NCI-H187 treated with DMSO at 0.1 percent for 48 hours (cell line): ENCODE measurements at regions not wholly inside any gene's neighbourhood (a gene's known extent, or its start where the extent isn't known, plus 50 kb on each side); places are given as distances from the start of the nearest gene placed in this dataset.
"Not testable (repeated sequence)": the region's sequence is repeated elsewhere in the genome, so short reads cannot be mapped to it uniquely, and the experiment has no call there.

Experiments used
- DNase-seq: peaks from one replicate; lab custom pipeline; 2025; lab: John Stamatoyannopoulos, UW

DNA sequence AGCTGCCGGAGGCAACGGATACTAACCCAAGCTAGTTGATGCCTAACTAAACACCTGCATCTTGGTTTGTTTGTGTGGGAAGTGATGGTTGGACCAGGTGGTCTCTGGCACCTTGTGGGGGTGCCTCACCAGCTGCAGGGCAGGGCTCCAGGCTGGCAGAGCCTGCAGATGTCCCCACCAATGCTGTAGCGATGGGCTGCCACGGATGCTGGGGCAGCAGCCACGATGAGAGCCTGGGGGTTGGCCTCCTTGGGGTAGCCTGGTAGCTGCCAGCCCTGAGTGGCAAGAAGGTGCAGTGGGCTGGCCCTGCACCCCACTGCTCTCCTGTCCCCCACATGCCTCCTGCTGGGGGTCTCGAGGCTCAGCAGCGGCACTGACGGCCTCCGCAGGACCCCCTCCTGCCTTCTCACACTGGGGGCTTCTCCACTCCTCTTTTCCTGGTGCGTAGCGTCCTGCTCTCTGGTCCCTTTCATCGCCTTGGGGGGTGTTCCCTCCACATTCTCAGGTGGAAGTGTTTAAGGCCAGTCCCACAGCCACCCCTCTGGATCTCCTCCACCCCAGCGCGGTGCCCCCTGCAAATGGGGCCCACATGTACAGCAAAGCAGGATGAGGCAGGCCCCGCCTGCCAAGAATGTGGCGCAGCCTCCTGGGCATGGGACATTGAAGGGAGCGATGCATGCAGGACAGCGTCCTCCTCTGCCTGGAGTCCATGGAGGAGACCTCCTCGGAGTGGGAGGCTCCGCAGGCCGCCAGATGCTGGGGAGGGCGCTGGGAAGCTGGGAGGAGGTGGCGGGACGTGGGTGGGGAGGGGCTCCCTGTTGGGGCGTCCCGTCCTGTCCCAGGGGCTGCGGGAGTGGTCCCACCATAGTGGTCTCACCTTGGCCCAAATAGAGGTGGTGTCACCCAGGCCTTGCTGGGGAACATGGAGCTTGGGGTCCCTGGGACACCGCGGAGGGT lies 173.1 kb downstream of the ASB1 start:
- no peak for DNase-seq

DNA sequence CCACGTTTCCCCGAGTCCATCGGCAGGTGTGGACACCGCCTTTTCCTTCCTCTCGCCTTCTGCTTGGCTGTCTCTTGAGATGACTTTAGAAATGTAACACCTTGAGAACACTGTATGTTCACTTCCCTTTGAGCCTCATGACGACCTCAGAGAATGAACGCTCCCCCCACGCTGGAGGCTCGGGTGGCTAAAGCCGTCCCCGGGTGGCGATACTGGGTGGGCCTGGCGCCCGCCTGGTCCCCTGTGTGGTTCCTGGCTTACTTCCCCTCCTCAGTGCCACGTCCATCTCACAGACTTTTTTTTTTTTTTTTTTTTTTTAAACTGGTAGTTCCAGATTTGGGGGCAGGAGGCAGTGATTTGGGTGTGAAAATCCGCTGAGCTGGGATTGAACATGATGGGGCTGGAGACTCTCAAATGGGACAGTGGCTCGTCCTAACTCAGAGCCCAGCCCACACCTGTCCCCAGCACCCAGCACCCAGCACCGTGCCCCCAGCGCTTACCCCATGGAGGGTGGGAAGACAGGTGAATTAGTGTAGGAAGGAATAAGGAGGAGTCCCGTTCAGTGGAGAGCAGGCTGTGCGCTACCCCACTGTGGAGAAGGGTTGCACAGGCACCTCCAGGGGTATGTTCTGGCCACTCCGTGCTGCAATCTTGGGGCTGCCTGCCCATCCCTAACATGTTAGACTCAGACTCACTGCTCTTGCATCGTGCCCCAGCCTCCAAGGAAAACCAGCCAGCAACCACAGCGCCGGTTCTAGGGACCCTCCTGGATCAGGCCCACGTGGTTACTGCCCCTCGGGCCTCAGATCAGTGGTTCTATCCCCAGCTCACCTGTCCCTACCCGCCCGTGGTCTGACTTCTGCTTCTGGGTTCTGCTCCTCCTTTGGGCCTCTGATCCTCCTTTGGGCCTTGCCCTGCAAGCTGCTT lies 174.0 kb downstream of the ASB1 start:
- no peak for DNase-seq

DNA sequence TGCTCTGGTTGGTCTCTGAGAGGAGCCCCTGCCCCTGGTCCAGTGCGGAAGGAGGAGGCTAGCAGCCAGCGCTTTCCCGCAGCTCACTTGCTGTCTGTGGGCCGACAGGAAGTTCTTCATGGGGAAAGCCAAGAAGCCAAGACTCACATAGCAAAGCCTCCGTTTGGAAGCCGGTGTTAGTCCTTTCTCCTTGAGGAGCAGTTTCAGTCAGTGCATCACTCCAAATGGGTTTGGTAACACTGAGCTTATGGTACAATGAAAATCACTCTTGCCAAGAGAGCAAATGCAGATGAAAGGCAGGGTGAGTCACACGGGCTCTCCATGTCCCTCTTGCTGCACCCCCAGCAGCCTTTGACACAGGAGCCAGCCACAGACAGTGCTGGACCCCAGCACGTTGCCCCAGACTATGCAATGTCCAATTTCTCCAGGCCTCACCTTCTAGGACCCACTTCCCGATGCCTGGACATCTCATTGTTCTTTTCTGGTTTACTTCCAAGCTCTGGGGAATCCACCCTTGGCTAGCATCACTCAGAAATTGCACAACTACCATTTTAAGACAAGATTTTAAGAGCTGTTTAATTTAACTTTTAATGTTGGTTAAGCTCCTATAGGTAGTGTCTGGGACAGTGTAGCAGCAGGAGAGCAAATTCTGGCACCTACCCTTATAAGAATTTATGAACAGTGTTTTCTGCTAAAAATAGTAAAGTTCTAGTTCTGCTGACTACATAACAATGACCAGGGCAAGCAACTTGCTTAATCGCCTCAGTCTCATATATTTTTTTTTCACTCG lies 174.9 kb downstream of the ASB1 start:
- DNase-seq = no peak

DNA sequence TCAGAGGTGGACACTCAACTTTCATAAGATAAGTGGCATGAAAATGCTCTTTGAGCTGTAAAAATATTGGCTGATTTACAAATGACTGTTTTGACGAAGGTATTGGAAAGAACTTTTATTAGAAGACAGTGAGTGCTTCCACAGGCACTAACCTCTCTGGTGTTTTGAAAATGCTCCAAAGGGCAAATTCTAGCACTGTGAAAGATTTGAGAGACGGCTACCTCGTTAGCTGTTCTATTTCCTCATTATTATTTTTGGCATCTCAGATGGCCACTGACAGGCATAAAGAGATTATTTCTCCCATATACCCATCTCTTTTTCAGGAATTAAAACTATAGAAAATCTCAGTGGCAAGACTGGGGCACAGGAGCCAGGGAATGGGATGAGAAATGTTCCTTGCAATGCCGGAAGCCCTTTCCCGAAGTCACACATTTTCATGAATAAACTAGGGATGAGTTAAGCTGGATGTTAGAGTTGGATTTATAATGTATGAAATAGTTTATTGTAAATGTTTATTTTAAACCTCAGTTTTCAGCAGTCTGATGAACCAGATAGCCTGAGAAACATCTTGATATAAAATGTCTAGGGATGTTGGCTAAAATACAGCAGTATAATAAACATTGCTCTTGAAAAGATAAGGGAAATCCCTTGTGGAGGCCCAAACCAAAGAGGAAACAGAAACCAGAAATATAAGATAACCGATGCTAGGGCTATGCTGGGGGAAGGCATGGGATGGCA lies 175.7 kb downstream of the ASB1 start:
- DNase-seq = no peak

DNA sequence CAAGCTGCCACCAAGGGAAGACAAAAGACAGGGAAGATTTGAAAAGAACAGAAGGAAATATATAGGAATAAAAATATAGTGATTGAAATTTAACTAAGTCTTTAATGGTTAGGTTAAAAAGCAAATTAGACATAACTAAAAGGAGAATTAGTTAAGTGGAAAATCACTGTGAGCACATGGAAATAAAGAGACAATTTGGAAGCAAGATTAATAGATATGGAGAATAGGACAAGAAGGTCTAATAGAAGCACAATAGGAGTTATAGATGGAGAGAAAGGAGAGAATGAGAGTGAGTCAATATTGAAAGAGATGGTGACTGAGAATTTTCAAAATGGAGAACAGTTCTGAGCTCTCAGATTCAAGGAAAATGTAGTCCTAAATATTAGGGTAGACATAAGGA lies 176.9 kb downstream of the ASB1 start:
- DNase-seq = no peak

DNA sequence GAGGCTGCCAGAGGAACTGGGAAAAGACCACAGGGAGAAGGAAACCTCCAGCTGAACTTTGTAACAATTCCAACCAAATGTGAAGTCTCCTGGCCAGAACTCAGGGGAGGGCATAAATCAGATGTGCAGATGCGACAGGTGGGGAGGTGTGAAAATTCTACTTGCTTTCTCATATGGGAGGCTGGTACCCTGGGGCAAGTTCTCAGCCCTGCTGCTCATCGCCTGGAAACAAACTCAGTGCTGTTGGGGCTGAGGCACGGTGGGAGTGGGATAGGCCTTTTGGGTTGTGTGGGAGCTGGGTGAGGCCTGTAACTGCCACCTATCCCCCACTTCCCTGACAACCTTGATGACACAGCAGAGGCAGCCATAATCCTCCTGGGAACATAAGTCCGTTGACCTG lies 179.6 kb downstream of the ASB1 start:
- no peak for DNase-seq

DNA sequence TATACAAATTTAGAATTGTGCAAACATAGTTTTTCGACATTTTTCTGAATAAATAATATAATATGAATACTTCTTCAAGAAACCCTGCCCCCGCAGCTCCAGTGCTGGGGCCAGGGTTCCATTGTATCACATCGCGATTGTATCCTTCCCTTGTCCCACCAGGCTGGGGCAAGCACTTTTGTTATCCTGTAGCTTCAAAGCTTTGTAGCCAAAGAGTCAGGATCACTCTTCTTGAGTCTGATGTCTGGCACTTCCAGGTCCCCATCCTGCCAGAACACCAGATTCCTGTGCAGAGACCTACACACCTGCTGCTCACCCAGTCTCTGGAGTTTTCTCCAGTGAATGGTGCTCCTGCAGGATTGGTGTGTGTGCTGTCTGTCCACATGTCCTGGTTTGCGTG lies 186.9 kb downstream of the ASB1 start:
- DNase-seq = no peak

DNA sequence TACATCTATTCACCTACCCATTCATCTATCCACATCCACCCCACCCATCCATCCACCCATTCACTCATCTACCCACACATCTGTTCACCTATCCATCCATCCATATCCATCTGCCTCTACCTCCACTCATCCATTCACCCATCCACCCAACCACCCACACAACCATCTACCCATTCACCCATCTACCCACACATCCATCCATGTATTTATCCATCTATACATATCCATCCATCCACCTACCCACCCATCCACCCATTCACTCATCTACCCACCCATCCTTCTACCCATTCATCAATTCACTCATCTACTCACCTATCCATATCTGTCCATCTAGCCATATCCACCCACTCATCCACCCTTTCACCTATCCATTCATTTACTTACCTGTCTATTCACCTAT lies 187.6 kb downstream of the ASB1 start:
- DNase-seq = no peak

DNA sequence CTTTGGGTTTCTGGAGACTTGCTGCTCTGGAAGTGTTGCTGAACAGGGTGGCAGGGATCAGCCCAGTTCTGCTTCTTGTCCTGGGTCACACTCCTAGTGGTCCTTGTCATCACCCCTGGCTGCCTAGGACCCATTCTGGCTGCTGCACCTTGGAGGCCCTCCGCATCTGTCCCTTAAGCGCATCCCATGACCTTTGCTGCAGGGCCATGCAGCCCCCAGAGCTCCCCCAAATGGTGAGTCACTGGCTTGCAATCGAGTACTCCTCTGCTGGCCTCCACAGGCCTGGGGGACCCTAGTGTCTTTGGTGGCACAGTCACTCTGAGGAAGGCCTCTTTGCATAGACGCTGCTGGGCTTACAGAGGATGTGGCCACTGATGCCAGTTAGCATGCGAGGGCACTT lies 188.5 kb downstream of the ASB1 start:
- no peak for DNase-seq

DNA sequence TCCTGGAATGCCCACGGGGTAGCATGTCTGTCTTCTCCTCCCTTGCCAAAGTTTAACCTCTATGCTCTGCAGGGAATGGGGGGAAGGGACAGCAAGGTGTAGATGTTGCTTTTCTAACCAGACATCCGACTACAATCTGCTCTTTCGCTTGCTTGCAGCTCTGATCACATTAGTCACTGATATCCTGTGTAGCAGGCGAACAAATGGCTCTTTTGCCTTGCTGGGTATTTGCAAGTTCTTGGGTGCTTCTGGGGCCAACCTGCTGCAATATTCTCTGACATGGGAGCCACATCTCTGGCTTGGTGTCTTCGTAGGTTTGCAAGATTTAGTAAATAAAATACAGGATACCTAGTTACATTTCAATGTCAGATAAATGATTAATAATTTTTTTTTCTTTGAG lies 190.0 kb downstream of the ASB1 start:
- no peak for DNase-seq

DNA sequence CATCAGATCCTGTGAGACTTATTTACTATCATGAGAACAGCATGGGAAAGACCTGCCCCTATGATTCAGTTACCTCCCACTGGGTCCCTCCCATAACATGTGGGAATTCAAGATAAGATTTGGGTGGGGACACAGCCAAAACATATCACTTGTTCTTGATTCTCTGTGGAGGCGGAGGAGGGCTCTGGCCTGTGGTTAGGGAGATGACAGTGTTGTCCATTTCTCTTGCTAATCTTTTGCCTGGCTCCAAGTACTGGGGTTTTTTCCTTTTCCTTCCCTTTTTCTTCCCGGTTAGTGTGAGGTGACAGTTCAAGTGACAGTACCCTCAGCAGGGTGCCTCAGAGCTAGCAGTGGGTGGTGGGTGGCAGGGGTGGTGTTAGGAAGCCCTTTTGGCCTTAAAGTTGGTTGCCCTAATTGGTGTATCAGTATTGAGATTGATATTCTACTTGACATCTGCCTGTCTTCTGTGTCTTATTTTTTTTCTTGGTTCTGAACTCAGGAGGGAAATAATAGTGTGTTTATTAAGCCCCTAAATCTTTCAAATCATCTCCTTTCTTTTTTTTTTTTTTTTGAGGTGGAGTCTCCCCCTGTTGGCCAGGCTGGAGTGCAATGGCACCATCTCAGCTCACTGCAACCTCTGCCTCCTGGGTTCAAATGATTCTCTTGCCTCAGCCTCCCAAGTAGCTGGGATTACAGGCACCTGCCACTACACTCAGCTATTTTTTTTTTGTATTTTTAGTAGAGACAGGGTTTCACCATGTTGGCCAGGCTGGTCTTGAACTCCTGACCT lies 192.0 kb downstream of the ASB1 start:
- DNase-seq = not testable (repeated sequence)

DNA sequence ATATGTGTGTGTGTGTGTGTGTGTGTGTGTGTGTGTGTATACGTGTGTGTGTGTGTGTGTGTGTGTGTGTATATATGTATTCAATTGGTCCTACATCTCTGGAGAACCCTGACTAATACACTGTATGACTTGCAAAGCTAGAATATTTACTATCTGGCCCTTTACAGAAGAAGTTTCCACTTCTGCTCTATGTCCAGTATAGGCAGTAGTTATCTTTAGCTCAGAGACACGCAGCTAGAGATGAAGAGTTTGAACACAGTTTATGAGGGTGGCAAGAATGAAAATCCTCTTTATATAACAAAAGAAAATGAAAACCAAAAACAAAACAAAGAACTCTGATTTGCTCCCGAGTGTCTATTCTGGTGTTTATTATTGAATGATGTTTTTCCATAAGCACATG lies 201.2 kb downstream of the ASB1 start:
- no peak for DNase-seq

DNA sequence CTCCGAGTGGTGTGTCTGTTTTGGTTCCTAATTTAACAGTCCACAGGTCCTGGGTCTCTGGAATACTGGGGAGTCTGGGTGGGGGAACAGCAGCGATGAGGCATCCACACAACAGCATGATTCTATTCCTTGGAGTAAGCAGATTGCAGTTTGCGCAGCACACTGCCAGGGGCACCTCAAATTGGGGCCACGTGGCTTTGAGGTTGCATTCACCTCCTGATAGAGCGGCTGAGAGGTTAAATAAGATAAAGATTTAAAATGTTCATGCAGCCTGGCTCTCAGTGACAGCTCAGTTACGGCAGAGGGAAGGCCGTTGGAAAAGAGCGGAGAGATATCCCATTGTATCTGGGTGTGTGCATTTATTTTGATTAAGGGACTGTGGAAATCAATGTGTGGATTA lies 202.3 kb downstream of the ASB1 start:
- no peak for DNase-seq

DNA sequence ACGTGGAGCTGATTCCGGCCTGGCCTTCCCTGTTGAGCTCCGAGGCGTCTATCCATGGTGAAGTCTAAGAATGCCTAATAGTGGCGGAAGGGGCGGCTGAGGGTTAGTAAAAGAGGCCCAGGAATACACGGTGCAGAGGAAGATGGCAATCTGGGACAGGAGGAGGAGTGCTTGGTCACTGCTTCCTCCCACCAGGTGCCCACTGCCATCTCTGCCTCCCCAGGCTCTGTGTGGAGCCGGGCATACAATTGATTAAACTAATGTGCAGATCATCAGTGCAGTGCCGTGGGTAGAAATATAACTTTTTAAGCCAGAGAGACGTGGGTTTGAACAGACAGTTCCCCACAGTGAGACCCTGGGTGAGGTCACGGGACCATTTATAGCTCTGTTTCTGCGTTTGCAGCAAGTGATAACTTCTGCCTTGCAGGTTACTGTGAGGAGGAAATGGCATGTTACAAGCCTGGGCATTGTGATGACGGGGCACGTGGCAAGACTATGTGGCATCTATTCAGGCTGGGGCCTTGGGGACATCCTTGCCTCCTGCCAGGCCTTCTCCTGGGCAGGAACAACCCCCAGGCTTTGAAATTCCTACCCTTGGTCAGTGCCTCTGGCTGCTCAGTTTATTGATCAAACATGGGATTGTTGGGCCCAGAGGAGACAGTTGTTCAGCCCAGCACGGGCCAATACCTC lies 204.9 kb downstream of the ASB1 start:
- no peak for DNase-seq

DNA sequence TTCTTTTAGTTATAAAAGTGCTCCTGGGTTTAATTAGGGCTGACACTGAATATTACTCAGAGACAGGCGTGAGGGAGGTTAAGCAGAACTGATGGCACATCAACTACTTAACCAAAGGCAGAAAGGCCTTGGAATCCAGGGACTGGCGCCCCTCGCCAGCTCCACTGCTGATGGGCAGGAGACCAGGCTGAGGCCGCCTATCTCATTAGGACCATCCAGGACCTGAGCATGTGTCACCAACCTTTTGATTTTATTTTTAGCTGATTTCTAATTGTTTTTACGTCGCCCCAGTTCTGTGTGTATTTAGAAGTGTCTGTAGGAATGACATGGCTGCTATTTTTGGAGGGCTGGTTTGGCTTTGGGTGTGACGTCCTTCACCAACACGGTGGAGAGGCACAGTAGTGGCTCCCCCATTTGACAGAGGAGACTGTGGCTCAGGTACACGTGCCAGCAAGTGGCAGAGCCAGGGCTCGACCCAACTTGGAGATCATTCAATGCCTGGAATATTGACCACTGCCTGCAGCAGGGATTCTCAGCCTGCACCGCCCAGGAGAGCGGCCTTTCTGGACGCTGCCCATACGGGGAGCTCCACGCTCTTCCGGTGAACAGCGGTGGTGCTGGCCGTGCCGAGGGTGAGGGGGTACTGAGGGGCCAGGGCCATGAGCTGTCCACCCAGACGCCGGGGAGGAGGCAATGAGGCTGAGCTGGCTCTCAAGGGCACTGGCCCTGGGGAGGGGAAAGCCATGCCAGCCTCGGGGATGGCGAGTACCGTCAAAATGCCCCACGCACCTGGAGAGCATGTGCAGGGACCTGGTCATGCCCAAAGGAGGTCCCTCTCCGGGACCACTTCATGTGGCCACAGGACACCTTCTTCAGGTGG lies 205.7 kb downstream of the ASB1 start:
- DNase-seq = no peak

DNA sequence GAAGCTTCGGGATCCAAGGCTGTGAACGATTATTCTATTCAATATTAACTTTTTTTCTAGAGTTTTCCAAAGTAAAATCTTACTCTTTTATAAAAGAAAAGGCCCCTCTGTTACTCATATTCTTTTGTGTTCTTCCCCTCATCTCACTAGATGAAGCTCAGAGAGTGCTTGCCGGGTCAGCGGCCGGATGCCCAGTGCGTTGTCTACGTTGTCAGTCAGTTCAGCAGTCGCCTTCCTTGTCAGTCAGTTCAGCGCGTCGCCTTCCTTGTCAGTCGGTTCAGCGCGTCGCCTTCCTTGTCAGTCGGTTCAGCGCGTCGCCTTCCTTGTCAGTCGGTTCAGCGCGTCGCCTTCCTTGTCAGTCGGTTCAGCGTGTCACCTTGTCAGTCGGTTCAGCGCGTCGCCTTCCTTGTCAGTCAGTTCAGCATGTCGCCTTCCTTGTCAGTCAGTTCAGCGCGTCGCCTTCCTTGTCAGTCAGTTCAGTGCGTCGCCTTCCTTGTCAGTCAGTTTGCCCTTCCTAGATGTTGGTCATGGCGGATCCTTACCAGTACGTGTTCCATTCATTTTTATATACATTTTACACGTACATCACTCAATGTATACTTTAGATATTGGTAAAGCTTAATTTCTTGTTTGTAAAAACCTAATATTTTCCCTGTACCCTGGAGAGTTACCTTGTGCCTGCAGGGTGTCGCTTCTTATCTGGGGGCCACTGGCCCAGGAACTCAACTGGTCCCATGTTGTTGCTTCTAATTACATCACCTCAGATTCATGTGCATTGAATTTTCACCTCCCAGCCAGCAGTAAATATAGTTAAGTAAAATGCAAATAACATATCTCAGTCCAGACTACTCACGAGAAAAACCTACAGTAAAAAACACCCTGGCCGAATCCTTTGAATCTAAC lies 206.9 kb downstream of the ASB1 start:
- no peak for DNase-seq

DNA sequence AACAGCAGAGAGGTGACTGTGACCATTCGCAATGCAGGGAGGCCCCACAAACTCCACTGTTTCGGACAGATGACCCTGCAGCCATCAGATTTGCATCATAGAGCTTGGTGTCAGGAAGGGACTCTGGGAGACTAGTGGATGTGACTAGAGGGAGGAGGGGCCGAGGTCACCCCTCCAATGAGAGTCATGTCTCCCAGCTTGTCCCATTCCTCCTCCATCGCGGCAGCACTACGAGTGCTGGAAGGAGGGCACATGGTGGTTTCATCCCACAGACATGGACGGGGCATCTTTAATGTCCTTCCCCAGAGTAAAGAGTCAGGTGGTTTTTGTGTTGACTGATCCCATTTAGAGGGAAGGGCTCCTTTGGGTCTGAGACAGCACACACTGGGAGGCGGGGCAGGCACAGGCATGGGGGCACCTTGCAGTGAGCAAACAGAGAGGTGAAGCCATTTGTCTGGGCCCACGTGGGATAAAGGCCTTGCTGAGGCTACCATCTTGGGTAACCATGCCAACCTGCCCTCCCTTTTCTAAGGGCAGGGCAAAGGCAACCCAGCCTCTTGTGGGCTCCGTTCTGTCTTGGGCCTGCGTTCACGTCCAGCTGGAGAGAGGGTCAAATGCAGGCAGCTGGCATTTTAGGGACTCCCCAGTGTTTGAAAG lies 208.1 kb downstream of the ASB1 start:
- no peak for DNase-seq
